GM12878 (cell line): ENCODE measurements at regions not wholly inside any gene's neighbourhood (a gene's known extent, or its start where the extent isn't known, plus 50 kb on each side); places are given as distances from the start of the nearest gene placed in this dataset.

Experiments
- EZH2 ChIP-seq: IDR thresholded peaks from 2 replicates; pipeline ENCODE4 v1.6.1; 2012; ENCODE audit warnings: low read depth, mild to moderate bottlenecking, control low read depth, inconsistent platforms, low read length, borderline replicate concordance; ENCODE audit not compliant: control insufficient read depth
- HCFC1 ChIP-seq: fragments of 150-350 bp; IDR thresholded peaks from 2 replicates; pipeline ENCODE4 v1.6.1; 2014; ENCODE audit warnings: low read length
- MXI1 ChIP-seq: fragments of 150-350 bp; IDR thresholded peaks from 2 replicates; pipeline ENCODE4 v1.6.1; 2011; ENCODE audit warnings: low read depth, mild to moderate bottlenecking, inconsistent platforms, low read length, improper control_type of control experiment
- POLR2A ChIP-seq: IDR thresholded peaks from 2 replicates; pipeline ENCODE4 v1.6.1; 2011; ENCODE audit warnings: low read depth, mild to moderate bottlenecking, low read length
- ZNF274 ChIP-seq: IDR thresholded peaks from one replicate; pipeline ENCODE4 v1.8.0; 2011; ENCODE audit not compliant: insufficient read length, insufficient read depth
- TF ChIP-seq, protein P1 (sequence below), 3 experiments: IDR thresholded peaks in 2 of 3; conservative IDR thresholded peaks in 1 of 3; 2 replicates each; pipeline ENCODE4 v1.5.1; 2011; ENCODE audit warnings: low read depth in 3 of 3, low read length in 3 of 3, mild to moderate bottlenecking in 3 of 3, control low read depth in 2 of 3, moderate library complexity in 2 of 3, inconsistent platforms in 1 of 3, mixed read lengths in 1 of 3; ENCODE audit not compliant: control insufficient read depth in 2 of 3, insufficient read depth in 1 of 3; ENCODE audit errors: extremely low read depth in 1 of 3
- TF ChIP-seq, protein P2 (sequence below): fragments of 450-650 bp; IDR thresholded peaks from 2 replicates; pipeline ENCODE4 v1.6.1; 2017; ENCODE audit warnings: borderline replicate concordance

DNA sequence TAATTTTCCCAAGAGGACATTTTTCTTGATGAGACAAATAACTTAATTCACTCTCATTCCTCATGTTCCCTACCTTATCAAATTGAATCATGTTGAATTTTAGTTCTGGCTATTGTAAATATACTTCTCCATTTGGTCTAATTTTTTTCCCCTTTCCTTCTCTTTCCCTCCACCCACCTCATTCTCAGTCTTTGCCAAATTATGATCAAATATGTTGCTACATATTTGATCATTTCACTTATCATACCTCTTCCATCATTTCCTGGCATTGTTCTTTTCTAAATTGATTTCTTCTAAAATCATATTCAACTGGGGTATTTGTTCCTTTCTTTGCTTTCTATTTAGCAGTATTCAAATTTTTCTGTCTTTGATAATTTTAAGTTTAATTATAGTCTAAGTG lies 52.3 kb downstream of the HDGFL1 start:
- no peak for TF ChIP-seq MXI1
- TF ChIP-seq, protein P1, sequence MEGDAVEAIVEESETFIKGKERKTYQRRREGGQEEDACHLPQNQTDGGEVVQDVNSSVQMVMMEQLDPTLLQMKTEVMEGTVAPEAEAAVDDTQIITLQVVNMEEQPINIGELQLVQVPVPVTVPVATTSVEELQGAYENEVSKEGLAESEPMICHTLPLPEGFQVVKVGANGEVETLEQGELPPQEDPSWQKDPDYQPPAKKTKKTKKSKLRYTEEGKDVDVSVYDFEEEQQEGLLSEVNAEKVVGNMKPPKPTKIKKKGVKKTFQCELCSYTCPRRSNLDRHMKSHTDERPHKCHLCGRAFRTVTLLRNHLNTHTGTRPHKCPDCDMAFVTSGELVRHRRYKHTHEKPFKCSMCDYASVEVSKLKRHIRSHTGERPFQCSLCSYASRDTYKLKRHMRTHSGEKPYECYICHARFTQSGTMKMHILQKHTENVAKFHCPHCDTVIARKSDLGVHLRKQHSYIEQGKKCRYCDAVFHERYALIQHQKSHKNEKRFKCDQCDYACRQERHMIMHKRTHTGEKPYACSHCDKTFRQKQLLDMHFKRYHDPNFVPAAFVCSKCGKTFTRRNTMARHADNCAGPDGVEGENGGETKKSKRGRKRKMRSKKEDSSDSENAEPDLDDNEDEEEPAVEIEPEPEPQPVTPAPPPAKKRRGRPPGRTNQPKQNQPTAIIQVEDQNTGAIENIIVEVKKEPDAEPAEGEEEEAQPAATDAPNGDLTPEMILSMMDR (IDR thresholded peaks at IDR 0.05 in 2 of 3, conservative IDR thresholded peaks at IDR 0.05 in 1 of 3; ENCODE audit: control insufficient read depth in 2 of 3, extremely low read depth in 1 of 3, insufficient read depth in 1 of 3, low read depth in 3 of 3, low read length in 3 of 3): no peak
- no peak for TF ChIP-seq POLR2A
- no peak for TF ChIP-seq HCFC1
- TF ChIP-seq, protein P2, sequence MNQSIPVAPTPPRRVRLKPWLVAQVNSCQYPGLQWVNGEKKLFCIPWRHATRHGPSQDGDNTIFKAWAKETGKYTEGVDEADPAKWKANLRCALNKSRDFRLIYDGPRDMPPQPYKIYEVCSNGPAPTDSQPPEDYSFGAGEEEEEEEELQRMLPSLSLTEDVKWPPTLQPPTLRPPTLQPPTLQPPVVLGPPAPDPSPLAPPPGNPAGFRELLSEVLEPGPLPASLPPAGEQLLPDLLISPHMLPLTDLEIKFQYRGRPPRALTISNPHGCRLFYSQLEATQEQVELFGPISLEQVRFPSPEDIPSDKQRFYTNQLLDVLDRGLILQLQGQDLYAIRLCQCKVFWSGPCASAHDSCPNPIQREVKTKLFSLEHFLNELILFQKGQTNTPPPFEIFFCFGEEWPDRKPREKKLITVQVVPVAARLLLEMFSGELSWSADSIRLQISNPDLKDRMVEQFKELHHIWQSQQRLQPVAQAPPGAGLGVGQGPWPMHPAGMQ: no peak
- no peak for TF ChIP-seq ZNF274
- TF ChIP-seq EZH2: no peak
